Gastroesophageal sphincter (tissue), 4 donors: ENCODE measurements at regions not wholly inside any gene's neighbourhood (a gene's known extent, or its start where the extent isn't known, plus 50 kb on each side); places are given as distances from the start of the nearest gene placed in this dataset.

Experiments used
- ATAC-seq: fragments of 150-250 bp; one replicate; pipeline ENCODE4 v1.9.1; 2016; ENCODE audit warnings: mild to moderate bottlenecking, moderate library complexity
- H3K27ac ChIP-seq, 4 donors: fragments of 200-600 bp; sonication (generic) in 3 of 4; 1 replicate in 3 of 4; 2 replicates in 1 of 4; pipeline ENCODE4 v1.5.1; 2016 to 2019
- H3K27me3 ChIP-seq: fragments of 200-600 bp; sonication (generic); one replicate; pipeline ENCODE4 v1.5.1; 2019
- H3K36me3 ChIP-seq, 2 donors: fragments of 200-600 bp; sonication (generic); one replicate each; pipeline ENCODE4 v1.5.1; 2019; ENCODE audit warnings: control low read depth in 1 of 2
- H3K4me1 ChIP-seq, 3 donors: fragments of 200-600 bp; sonication (generic); 1 replicate in 2 of 3; 2 replicates in 1 of 3; pipeline ENCODE4 v1.5.1; 2016 to 2019; ENCODE audit warnings: control low read depth in 2 of 3
- H3K4me3 ChIP-seq, 2 donors: fragments of 200-600 bp; sonication (generic); one replicate each; pipeline ENCODE4 v1.5.1; 2019; ENCODE audit warnings: mild to moderate bottlenecking in 1 of 2, moderate library complexity in 1 of 2
- H3K9me3 ChIP-seq, 3 donors: fragments of 200-600 bp; sonication (generic); one replicate each; pipeline ENCODE4 v1.5.1; 2017 to 2019; ENCODE audit warnings: control low read depth in 2 of 3
- EP300 ChIP-seq: sonication (generic); formaldehyde crosslinking; IDR thresholded peaks from one replicate; pipeline ENCODE4 v1.6.1; 2017; ENCODE audit warnings: antibody characterized with exemption, mild to moderate bottlenecking
- POLR2A ChIP-seq, 2 donors: fragments of 450-650 bp; IDR thresholded peaks; one replicate each; pipeline ENCODE4 v1.6.1; 2017; ENCODE audit warnings: antibody characterized with exemption in 2 of 2, mild to moderate bottlenecking in 2 of 2, moderate library complexity in 1 of 2
- POLR2AphosphoS5 ChIP-seq: sonication (generic); formaldehyde crosslinking; IDR thresholded peaks from one replicate; pipeline ENCODE4 v1.6.1; 2017; ENCODE audit warnings: antibody characterized with exemption
- WGBS, 2 donors: methylation state at CpG; one replicate each; pipeline ENCODE4 v1.1.5; 2018; ENCODE audit warnings: low coverage in 1 of 2; 5-methylcytosine and 5-hydroxymethylcytosine counted together
- TF ChIP-seq, protein P1 (sequence below), 4 experiments: fragments of 200-600 bp in 2 of 4; fragments of 450-650 bp in 2 of 4; sonication (generic) in 1 of 4; IDR thresholded peaks; one replicate each; pipeline ENCODE4 v1.5.1; 2017 to 2019; ENCODE audit warnings: antibody characterized with exemption in 4 of 4, mild to moderate bottlenecking in 2 of 4, moderate library complexity in 2 of 4

DNA sequence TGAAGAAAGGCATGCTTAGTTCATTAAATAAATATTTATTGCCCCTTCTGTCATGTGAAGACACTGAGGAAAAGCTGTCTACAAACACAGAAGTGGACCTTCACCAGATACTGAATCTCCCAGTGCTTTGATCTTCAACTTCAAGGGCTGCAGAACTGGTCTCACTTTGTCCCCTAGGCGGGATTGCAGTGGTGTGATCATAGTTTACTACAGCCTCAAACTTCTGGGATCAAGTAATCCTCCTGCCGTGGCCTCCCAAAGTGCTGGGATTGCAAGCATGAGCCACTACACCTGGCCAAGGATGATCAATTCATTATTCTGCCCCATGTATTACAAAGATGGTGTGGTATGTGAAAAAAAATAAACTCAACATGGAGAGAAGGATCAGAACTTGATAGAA, 496.2 kb upstream of the HS3ST5 start:
- Histone ChIP-seq H3K4me1 (no peaks in the 10 kb centered on the region), H3K27me3 (no peaks in the 10 kb centered on the region), H3K27ac (no peak overlapping the region), H3K4me3 (no peak overlapping the region), H3K36me3 (no peaks in the 10 kb centered on the region), H3K9me3 (peaks cover 0 to 3% (median 0%) of the 10 kb centered on the region in 3 donors)
- 60 to 85% methylated on average over 2 of the region's 2 CpGs for WGBS, 2 donors
- TF ChIP-seq POLR2AphosphoS5 (no peak), POLR2A (IDR thresholded peaks at IDR 0.05) (no peak), EP300 (no peak)
- TF ChIP-seq, protein P1, sequence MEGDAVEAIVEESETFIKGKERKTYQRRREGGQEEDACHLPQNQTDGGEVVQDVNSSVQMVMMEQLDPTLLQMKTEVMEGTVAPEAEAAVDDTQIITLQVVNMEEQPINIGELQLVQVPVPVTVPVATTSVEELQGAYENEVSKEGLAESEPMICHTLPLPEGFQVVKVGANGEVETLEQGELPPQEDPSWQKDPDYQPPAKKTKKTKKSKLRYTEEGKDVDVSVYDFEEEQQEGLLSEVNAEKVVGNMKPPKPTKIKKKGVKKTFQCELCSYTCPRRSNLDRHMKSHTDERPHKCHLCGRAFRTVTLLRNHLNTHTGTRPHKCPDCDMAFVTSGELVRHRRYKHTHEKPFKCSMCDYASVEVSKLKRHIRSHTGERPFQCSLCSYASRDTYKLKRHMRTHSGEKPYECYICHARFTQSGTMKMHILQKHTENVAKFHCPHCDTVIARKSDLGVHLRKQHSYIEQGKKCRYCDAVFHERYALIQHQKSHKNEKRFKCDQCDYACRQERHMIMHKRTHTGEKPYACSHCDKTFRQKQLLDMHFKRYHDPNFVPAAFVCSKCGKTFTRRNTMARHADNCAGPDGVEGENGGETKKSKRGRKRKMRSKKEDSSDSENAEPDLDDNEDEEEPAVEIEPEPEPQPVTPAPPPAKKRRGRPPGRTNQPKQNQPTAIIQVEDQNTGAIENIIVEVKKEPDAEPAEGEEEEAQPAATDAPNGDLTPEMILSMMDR (IDR thresholded peaks at IDR 0.05), result no peak
- ATAC-seq, result no peak

DNA sequence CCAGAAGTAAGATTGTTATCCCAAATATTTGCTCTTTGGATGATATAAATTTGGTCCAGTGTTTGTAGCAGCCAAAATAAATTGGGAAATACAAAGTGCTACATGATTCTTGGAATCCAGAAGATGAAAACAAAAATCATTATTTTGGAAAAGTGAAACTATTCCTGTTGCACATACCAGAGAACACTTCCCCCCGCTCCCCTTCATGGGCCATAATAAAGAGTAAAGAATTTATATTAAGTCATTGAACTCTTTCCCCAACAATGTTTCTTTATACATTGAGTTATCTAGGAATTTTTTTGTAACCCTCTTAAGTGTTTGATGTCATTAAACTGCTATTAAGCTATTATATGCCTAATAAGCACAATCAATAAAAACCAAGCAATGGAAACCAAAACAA, 490.4 kb upstream of the HS3ST5 start:
- no peaks in the 10 kb centered on the region for H3K9me3 ChIP-seq
- 70 to 100% methylated on average over 1 of the region's 1 CpG for WGBS, 2 donors
- no peaks in the 10 kb centered on the region for H3K4me1 ChIP-seq
- no peak overlapping the region for H3K27ac ChIP-seq
- no peak for ATAC-seq
- TF ChIP-seq POLR2A (IDR thresholded peaks at IDR 0.05) (no peak), POLR2AphosphoS5 (no peak), EP300 (no peak)
- TF ChIP-seq, protein P1 (IDR thresholded peaks at IDR 0.05), result no peak
- H3K27me3 ChIP-seq, result no peaks in the 10 kb centered on the region
- no peaks in the 10 kb centered on the region for H3K36me3 ChIP-seq
- H3K4me3 ChIP-seq, result no peak overlapping the region

DNA sequence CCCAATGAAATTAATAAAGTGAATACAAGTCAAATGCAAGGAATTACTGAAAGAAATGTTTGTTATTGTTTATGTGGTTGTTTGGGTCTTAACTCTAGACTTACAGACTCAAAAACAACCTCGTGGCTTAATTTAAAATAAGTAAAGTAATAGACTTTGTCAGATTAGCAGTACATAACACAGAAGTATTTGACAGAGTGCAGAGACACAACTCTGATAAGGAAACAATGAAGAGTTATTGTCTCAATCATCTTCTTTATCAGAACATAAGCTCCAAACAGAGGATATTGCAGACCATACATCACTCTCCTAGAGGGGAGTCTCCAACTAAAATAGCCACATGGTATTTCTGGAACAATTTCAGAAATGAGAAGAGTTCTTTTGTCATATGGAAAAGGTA, 487.7 kb upstream of the HS3ST5 start:
- no peaks in the 10 kb centered on the region for H3K36me3 ChIP-seq
- no peak overlapping the region for H3K27ac ChIP-seq
- no peak overlapping the region for H3K4me3 ChIP-seq
- TF ChIP-seq EP300 (no peak), POLR2AphosphoS5 (no peak), POLR2A (IDR thresholded peaks at IDR 0.05) (no peak)
- TF ChIP-seq, protein P1 (IDR thresholded peaks at IDR 0.05), result no peak
- 26 to 58% methylated on average over 1 of the region's 1 CpG for WGBS, 2 donors
- H3K9me3 ChIP-seq, result no peaks in the 10 kb centered on the region
- ATAC-seq, result no peak
- no peaks in the 10 kb centered on the region for H3K27me3 ChIP-seq
- no peaks in the 10 kb centered on the region for H3K4me1 ChIP-seq

DNA sequence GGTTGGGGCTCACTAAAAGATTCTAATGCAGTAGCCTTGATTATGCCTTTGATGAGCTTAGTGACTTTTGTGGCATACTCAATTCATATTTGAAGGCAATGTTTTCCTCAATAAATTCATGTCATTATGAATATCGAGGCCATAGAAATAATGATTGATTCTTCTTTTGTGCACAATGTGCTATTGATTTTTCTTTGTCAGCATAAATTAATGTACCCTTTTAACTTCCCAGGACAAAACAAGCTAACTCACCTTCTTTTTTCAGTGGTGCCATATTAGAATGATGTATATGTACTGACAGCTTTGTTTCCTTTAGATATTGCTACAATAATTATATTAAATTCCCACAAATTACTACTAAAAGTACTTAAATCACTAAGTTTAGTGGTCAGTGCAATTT, 484.3 kb upstream of the HS3ST5 start:
- ATAC-seq, result no peak
- no peaks in the 10 kb centered on the region for H3K27me3 ChIP-seq
- H3K4me1 ChIP-seq, result no peaks in the 10 kb centered on the region
- H3K9me3 ChIP-seq, result no peaks in the 10 kb centered on the region
- H3K27ac ChIP-seq, result no peak overlapping the region
- no peaks in the 10 kb centered on the region for H3K36me3 ChIP-seq
- no peak for TF ChIP-seq POLR2A (IDR thresholded peaks at IDR 0.05)
- TF ChIP-seq, protein P1 (IDR thresholded peaks at IDR 0.05), result no peak
- TF ChIP-seq POLR2AphosphoS5, result no peak
- TF ChIP-seq EP300, result no peak
- 57 to 86% methylated on average over 1 of the region's 1 CpG for WGBS, 2 donors
- no peak overlapping the region for H3K4me3 ChIP-seq

DNA sequence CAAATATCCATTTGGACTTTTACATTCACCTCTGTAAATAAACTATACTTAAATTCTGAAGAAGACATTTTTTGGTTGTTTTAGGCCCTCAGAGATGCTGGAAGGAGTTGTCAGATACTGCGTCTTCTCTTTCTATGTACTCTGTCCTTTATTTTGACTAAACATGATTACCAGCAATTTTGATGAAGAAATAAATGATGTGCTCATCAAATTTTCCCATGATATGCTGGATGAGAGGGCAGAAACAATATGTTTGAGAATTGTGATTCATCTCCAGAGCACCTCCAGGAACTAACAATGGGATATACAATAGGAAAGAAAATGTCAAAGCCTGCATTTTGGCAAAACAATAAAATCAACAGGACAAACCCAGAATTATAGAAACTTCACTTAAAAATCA, 481.6 kb upstream of the HS3ST5 start:
- ATAC-seq, result no peak
- TF ChIP-seq, protein P1 (IDR thresholded peaks at IDR 0.05), result no peak
- no peak for TF ChIP-seq EP300
- no peak for TF ChIP-seq POLR2AphosphoS5
- TF ChIP-seq POLR2A (IDR thresholded peaks at IDR 0.05), result no peak
- Histone ChIP-seq H3K27me3 (no peaks in the 10 kb centered on the region), H3K4me3 (no peak overlapping the region), H3K36me3 (no peaks in the 10 kb centered on the region), H3K4me1 (no peaks in the 10 kb centered on the region), H3K27ac (no peak overlapping the region), H3K9me3 (no peaks in the 10 kb centered on the region)
- 90% methylated on average over 1 of the region's 1 CpG; no CpG with 5 or more reads in 1 of the 2 donors for WGBS, 2 donors
